GM19099 (cell line): ENCODE measurements at regions not wholly inside any gene's neighbourhood (a gene's known extent, or its start where the extent isn't known, plus 50 kb on each side); places are given as distances from the start of the nearest gene placed in this dataset.

Experiments used
- POLR2A ChIP-seq: IDR thresholded peaks from 3 replicates; pipeline ENCODE4 v1.6.1; 2011; ENCODE audit warnings: low read depth; ENCODE audit not compliant: insufficient read length; ENCODE audit errors: extremely low read depth

DNA sequence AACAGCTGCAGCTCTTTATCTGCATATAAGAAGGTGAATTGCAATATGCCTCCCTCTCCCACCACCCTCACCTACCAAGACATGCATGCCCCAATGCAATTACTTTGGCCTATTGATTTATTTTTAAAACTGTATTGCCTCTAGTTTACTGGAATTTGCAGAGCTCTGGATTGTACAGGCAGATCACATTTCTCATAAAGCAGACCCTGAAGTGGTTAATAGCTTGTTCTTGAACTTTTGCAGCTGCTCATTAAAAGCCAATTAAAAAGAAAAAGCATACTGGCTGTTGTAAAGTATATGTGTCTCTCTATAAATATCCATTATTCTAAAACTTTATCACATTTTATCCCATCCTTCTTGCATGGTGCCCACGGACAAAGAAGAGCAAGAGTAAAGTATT lies 221.5 kb upstream of the TOPAZ1 start:
- TF ChIP-seq POLR2A: no peak

DNA sequence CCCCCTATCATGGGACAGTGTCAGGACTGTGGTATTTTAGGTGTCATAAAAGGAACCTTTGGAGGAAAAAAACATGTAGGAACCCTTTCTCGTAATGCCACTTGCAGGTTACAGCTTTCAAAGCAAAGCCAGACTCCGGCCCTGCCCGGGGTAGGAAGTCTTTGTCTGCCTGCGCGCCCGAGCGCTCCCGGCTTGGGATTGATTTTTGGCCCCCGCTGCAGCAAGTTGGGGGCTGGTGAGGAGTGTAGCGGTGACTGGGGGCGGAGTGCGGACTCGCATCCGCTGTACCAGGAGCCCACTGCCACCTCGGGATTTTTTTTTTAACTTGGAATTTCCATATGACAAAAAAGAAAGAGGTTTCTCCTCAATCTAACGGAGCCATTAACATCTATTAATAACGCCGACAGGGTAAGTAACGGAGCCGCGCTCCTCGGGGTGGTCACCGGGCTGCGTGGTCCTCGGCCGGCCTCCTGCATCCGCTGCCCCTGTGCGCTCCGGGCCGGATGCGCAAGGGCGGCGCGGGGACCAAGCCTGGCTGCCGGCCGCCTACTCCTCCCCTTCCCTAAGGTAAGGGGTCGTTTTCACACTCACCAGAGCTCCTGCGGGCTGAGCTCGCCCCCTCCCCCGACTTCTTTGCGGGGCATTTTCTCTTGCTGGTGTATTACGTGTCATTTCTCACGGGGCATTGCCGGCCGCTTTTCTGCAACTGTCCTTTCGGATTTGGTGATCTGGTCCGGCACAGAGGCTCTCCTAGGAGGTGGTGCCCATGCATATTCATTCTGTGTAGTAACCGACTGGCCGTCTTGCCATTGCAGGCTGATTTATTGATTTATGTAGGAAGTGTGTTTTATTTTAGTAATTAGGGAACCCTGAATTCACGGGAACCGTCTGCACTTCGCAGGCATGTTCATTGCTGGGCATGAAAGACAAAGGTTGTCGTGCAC lies 219.8 kb upstream of the TOPAZ1 start:
- no peak for TF ChIP-seq POLR2A

DNA sequence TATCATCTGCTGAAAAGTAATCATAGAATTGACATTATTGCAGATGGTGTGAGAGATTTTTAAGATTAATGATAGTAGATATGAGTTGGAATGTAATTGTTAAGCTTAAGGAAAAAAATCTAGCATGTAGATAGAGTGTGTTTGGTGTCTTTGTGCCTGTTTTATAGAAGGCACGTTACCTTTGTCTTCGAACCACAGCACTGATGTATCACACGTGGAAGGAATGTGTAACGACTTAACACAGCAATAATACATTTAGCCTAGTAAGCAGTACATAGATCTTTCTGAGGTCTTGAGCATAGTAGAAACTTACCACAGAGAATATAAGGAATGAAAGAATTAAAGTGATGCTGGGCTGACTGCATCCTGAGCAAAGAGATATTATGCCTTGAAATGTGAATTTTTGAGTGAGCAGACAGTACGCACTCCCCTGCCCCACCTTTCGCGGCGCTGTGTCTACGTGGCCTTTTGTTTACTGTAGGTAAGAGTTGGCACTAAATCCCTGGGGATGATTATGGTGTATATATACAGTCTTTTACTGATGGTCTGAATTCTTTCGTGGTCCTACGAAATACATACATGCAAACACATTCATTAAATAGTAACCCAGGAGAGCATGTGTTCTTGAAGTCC lies 217.6 kb upstream of the TOPAZ1 start:
- TF ChIP-seq POLR2A: no peak

DNA sequence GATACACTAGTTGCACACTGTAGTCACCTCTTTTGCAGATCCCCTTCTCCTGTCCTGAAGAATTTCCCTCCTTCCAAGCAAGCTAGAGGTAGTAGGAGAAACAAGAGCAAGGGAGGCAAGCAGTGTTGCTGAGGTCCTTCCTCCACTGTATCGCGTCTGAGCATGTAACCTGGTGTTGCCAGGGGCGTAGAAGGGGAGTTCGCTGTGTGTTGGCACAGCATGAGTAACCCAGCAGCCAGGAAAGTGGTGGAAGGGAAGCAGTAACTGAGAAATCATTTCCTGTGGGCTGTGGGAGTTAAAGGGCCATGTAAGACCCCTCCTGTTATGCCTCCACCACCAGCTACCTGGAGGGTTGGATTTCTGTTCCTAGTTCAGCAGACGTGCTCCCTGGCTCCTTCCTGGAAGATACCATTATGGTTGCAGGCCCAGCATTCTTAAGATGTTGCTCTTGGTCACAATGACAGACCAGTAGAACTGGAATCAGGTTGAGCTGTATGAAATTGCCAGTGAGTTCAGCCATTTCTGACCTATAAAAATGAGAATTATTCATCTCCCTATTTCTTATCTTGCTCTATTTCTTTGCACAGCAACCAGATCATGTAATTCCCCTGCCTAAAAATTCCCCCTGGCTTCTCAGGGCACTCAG lies 215.3 kb upstream of the TOPAZ1 start:
- TF ChIP-seq POLR2A: no peak

DNA sequence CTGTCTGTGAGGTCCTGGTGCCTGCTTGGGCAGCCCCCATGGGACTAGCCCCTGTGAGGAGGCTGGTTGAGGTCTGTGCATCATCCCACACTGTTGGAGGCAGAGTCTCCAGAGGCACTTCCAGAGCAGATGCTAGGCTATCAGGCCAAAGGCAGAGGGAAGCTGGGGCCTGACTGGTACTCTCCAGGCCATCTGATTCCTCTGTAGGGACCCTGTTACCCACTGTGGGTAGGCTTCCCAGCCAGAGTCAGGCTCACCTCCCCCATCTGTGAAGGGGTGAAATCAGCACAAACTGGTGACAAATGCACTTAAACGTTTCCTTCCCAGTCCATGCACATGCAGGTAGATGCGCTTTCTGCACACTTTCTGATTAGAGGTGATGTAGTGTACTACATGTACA lies 212.6 kb upstream of the TOPAZ1 start:
- TF ChIP-seq POLR2A: no peak

DNA sequence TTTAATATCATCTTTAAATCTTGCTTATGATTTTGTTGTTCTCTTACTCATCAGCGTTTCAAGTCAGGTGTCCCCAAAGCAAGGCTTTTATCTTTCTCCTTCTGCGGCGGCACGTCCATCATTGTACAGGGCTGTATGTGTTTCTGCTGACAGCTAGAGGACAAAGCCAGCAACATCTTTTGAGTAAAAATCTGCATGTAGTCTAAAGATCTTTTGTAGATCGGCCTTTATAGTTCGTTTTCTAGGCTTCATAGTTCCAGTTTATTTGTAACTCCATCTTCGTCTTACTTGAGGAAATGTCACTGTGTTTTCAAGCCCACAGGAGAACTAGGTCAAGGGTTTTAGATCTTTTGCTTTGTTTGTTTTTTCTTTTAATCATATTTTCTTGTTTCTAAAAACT lies 211.4 kb upstream of the TOPAZ1 start:
- no peak for TF ChIP-seq POLR2A

DNA sequence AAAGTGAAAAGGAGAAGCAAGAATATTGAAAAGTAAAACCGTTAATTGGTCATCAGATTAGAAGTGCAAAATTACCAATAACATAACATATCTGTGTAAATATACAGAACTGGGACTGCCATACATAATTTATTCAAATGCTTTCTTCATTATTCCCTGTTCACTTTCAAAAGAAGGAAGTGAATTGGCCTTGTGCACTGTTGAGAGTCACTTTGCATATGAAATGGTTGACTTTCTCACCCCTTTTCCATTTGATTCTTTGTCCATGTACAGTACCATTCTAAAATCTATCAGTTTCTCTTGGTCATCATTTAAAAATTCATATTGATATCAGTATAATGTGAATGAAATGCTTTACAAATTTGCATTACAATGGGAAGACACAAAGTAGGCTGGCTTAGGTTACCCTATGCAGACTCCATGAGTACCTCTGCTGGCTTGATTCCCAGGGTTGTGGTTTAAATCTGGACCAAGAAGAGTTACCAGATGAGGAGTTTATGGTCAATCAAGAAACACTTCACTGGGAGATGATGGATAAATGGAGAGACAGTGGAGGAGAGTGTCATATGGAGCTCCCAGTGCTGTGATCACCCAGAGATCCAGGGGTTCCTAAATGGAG lies 210.9 kb upstream of the TOPAZ1 start:
- no peak for TF ChIP-seq POLR2A

DNA sequence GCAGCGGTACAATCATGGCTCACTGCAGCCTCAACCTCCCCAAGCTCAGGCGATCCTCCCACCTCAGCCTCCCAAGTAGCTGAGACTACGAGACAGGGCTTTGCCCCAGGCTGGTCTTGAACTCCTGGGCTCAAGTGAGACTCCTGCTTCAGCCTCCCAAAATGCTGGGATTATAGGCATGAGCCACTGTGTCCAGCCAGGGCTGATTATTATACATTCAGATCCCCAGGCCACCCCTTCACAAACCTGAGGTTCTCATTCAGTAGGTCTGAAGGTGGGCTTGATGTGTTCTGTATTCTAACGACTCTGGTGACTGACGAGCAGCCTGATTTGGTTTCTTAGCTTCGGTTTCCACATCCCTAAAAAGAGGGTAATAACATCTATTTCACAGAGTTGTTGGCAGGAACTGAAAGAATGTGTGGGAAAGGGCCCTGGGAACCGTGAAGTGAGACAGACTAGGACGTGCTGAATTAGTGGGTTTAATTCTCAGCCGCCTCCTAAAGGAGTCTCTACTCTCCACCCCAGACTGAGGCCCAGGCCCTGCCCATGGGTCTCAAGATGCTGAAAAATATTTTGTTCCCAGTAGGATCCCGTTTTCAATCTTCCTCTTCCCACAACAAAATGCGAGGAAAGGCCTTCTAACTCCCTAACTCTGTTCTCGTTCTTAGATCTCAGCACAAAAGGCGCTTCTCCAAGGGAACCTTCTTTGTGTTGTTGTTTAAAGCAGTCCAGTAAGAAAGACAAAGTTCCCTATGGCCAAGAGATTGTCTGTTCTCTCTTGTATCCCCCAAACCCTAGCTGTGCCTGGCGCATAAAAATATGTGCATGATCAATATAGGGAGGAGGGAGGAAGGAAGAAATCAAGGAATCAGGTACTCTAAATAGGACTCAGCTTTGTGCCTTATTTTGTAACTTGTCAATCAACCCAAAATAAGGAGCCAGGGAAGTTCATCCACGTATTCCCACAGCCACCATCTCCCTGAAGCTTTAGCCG lies 210.0 kb upstream of the TOPAZ1 start:
- TF ChIP-seq POLR2A: no peak

DNA sequence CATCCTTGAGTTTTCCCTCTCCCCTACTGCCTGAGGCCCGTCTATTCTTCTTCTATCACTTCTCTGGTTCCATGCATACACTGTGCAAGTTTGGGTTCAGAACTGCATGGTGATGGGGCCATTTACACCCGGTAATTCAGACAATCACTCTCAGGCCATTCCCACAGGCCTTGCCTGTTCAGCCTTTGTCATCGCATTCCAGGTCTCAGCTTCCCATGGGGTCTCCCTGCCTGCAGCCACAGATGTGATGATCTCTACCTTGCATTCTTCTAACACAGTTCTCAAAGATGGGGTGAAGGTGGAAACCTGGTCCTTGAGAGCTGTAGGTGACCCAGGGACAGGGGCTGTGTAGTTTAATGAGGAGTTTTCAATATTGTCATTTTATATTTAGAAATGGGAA lies 209.2 kb upstream of the TOPAZ1 start:
- TF ChIP-seq POLR2A: no peak

DNA sequence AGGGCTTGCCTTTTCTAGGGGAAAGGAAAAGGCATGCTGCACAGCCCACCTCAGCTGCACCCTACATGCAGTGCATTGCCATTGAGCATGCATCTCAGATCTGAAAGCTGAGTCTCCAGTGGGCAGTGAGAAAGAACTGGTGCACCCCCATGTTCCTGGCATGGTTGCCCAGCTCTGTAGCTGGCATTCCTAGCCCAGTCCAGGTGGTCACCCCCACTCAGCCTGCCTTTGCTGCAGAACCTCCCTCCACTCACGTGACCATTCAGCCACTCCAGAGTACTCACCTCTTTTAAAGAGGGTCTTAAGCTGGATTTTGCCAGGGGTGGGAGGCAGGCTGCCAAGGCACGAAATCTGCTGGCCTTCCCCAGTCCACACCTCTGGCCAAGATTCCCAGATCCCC lies 208.6 kb upstream of the TOPAZ1 start:
- no peak for TF ChIP-seq POLR2A

DNA sequence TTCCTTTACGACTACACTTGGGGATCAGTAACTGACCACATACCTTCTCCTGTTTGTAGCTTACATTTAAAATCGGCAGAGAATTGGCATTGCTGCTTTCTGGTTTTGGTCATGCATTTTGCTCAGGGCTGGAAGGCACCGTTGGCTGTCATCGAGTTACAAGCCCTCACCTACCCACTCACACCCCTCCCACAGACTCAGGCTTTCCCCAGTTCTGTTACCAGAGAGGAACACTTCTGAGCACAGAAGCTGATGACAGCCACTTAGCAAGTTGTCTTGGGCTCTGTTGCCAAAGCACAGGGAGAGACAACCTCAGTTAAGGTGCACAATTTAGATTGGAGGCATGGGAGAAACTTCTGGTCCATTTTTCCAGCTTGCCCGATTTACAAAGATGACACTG lies 204.8 kb upstream of the TOPAZ1 start:
- TF ChIP-seq POLR2A: no peak

DNA sequence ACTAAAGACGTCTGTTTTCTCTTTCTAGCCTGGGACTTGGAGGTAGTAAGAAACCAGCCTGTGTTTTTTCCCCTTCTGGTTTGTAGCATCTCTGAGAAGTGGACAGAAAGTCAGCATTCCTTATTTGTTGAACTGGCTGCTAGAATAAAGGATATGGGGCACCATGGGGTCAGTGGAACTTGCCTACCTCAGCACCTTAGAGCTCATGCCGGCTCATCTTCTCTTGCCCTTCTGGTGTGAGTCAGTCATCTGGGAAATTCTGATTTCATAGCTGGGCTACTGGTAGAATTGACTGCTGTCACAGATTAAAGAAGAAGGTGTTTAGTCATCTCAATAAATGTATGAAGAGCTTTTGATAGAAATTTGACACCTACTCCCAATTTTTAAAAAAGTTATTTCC lies 202.7 kb upstream of the TOPAZ1 start:
- no peak for TF ChIP-seq POLR2A

DNA sequence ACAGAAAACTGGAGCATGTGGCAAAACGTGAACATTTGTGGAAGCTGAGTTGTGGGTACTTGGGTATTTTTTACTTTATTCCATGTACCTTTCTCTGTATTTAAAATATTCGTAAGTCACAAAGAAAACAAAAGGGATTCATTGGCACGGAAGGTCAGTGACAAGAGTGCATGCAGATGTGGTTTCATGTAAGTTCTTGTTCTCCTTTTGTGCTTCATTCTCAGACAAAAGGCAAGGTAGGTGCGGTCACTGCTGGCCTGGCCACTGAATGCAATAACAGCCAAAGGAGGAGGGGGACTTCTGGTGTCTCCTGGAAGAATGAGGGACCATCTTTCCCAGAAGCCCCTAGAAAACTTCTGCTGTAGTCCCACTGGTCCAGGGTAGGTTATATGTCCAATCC lies 200.0 kb upstream of the TOPAZ1 start:
- TF ChIP-seq POLR2A: no peak

DNA sequence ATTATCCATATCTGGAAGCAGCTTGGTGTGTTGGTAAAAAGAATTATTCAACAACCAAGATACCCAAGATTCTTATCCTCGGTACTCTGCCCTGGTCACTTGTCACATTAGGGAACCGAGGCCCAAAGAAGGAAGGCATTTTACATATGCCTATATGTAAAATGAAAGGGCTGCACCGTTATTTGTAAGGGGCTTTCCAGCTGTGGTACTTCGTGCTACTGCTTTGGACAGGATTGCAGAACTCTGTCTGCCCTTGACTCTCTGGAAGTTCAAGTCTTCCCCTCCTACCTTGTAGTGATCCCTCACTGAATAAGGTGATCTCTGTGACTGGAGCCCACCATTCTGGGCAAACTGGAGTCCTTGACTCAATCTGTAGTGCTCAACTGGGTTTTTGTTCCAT lies 198.9 kb upstream of the TOPAZ1 start:
- no peak for TF ChIP-seq POLR2A
